ENCODE measurements at regions not wholly inside any gene's neighbourhood (a gene's known extent, or its start where the extent isn't known, plus 50 kb on each side); places are given as distances from the start of the nearest gene placed in this dataset.
"Not testable (repeated sequence)": the region's sequence is repeated elsewhere in the genome, so short reads cannot be mapped to it uniquely, and the experiment has no call there.

GRCh38 chr4:8676676-8677075 is 84.1 kb downstream of the CPZ start:
- intact Hi-C loops (cut with micrococcal nuclease; ENCODE audit: unreplicated experiment) = no loop called here
- H3K27me3 Mint-ChIP-seq (ENCODE audit: unreplicated experiment) = peaks cover 52% of the 10 kb centered on the region

GRCh38 chr4:8675906-8676305 is 83.3 kb downstream of the CPZ start:
- Mint-ChIP-seq H3K4me3 (ENCODE audit: low read depth, unreplicated experiment) (no peak overlapping the region), H3K27ac (ENCODE audit: unreplicated experiment) (no peak overlapping the region), H3K4me1 (ENCODE audit: low read depth, unreplicated experiment) (no peaks in the 10 kb centered on the region), H3K9me3 (ENCODE audit: low read depth, unreplicated experiment) (no peaks in the 10 kb centered on the region), H3K27me3 (ENCODE audit: unreplicated experiment) (peaks cover 52% of the 10 kb centered on the region), H3K36me3 (ENCODE audit: insufficient read depth, unreplicated experiment) (no peaks in the 10 kb centered on the region)
- BruUV-seq (replicated peaks) = no TSS peak
- CTCF ChIA-PET = no interaction called here
- no peak for TF ChIP-seq CTCF (IDR thresholded peaks at IDR 0.05; ENCODE audit: unreplicated experiment)
- DNase-seq = no peak
- intact Hi-C loops (cut with micrococcal nuclease; ENCODE audit: unreplicated experiment) = no loop called here

More at GRCh38 chr4:8676676-8677075, 84.1 kb downstream of the CPZ start:
- TF ChIP-seq CTCF (IDR thresholded peaks at IDR 0.05; ENCODE audit: unreplicated experiment) = no peak
- CTCF ChIA-PET = no interaction called here
- H3K9me3 Mint-ChIP-seq (ENCODE audit: low read depth, unreplicated experiment) = no peaks in the 10 kb centered on the region
- H3K36me3 Mint-ChIP-seq (ENCODE audit: insufficient read depth, unreplicated experiment) = no peaks in the 10 kb centered on the region
- BruUV-seq (replicated peaks) = no TSS peak
- DNase-seq = no peak
- H3K4me1 Mint-ChIP-seq (ENCODE audit: low read depth, unreplicated experiment) = no peaks in the 10 kb centered on the region
- H3K4me3 Mint-ChIP-seq (ENCODE audit: low read depth, unreplicated experiment) = no peak overlapping the region
- no peak overlapping the region for H3K27ac Mint-ChIP-seq (ENCODE audit: unreplicated experiment)

- DNase-seq = no peak
- BruUV-seq (replicated peaks) = no TSS peak
- no peaks in the 10 kb centered on the region for H3K9me3 Mint-ChIP-seq (ENCODE audit: low read depth, unreplicated experiment)
- CTCF ChIA-PET = no interaction called here
- TF ChIP-seq CTCF (IDR thresholded peaks at IDR 0.05; ENCODE audit: unreplicated experiment) = no peak
- no peaks in the 10 kb centered on the region for H3K36me3 Mint-ChIP-seq (ENCODE audit: insufficient read depth, unreplicated experiment)
- H3K27ac Mint-ChIP-seq (ENCODE audit: unreplicated experiment) = no peak overlapping the region
- intact Hi-C loops (cut with micrococcal nuclease; ENCODE audit: unreplicated experiment) = no loop called here
- H3K4me3 Mint-ChIP-seq (ENCODE audit: low read depth, unreplicated experiment) = no peak overlapping the region
- H3K27me3 Mint-ChIP-seq (ENCODE audit: unreplicated experiment) = peaks cover 51% of the 10 kb centered on the region
- H3K4me1 Mint-ChIP-seq (ENCODE audit: low read depth, unreplicated experiment) = no peaks in the 10 kb centered on the region
Measured at GRCh38 chr4:8675383-8675782, 82.8 kb downstream of the CPZ start.

GRCh38 chr4:8674311-8674885 is 81.8 kb downstream of the CPZ start:
- CTCF ChIA-PET = no interaction called here
- DNase-seq = no peak
- H3K4me3 Mint-ChIP-seq (ENCODE audit: low read depth, unreplicated experiment) = no peak overlapping the region
- no peak overlapping the region for H3K27ac Mint-ChIP-seq (ENCODE audit: unreplicated experiment)
- H3K9me3 Mint-ChIP-seq (ENCODE audit: low read depth, unreplicated experiment) = no peaks in the 10 kb centered on the region
- no TSS peak for BruUV-seq (replicated peaks)
- H3K4me1 Mint-ChIP-seq (ENCODE audit: low read depth, unreplicated experiment) = no peaks in the 10 kb centered on the region
- H3K36me3 Mint-ChIP-seq (ENCODE audit: insufficient read depth, unreplicated experiment) = no peaks in the 10 kb centered on the region
- intact Hi-C loops (cut with micrococcal nuclease; ENCODE audit: unreplicated experiment) = no loop called here
- H3K27me3 Mint-ChIP-seq (ENCODE audit: unreplicated experiment) = peaks cover 41% of the 10 kb centered on the region
- TF ChIP-seq CTCF (IDR thresholded peaks at IDR 0.05; ENCODE audit: unreplicated experiment) = no peak

- H3K4me3 Mint-ChIP-seq (ENCODE audit: low read depth, unreplicated experiment); H3K9me3 Mint-ChIP-seq (ENCODE audit: low read depth, unreplicated experiment); H3K4me1 Mint-ChIP-seq (ENCODE audit: low read depth, unreplicated experiment); H3K27ac Mint-ChIP-seq (ENCODE audit: unreplicated experiment); DNase-seq; intact Hi-C loops (cut with micrococcal nuclease; ENCODE audit: unreplicated experiment); H3K36me3 Mint-ChIP-seq (ENCODE audit: insufficient read depth, unreplicated experiment); CTCF ChIA-PET; BruUV-seq (replicated peaks): not testable (repeated sequence)
- H3K27me3 Mint-ChIP-seq (ENCODE audit: unreplicated experiment) = peaks cover 47% of the 10 kb centered on the region
Measured at GRCh38 chr4:8673106-8673505, 80.5 kb downstream of the CPZ start.
